GM18951 (cell line): ENCODE measurements at regions not wholly inside any gene's neighbourhood (a gene's known extent, or its start where the extent isn't known, plus 50 kb on each side); places are given as distances from the start of the nearest gene placed in this dataset.

ENCODE experiments used
- POLR2A ChIP-seq: IDR thresholded peaks from 4 replicates; pipeline ENCODE4 v1.6.1; 2011; ENCODE audit warnings: mild to moderate bottlenecking; ENCODE audit not compliant: insufficient read length, insufficient read depth; ENCODE audit errors: extremely low read depth
- in situ Hi-C: fragments of 300-500 bp; cut with MboI; formaldehyde crosslinking; loops from one replicate; pipeline ENCODE4 v1.12.0; 2022; ENCODE audit warnings: low sequenced_read_pairs, mixed read lengths, inconsistent platforms; ENCODE audit not compliant: unreplicated experiment

- no peak for TF ChIP-seq POLR2A
- in situ Hi-C loops, result loop anchor here (25.0 kb wide), 1 partner anchor 528 kb away; no protein-coding TSS in a partner anchor
Observed at GRCh38 chr5:174409070-174409469, 315.3 kb upstream of the MSX2 start.

DNA sequence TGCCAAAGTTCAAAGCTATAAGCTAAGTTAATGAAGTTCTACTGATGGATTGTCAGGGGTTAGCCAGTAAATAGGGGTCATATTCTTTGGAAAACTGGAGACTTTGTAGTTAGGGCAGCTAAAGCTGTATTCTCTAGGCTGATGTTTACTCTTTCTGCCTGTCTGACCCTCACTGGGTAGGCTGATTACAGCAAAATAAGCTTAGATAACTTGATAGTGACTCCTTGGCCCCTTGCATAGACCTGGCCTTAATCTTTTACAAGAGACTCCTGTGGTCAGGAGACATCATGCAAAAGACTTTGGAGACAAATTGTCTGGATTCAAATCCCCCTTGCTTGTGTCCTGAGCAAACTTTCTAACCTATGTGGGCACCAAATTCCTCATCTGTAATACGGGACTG lies 314.4 kb upstream of the MSX2 start:
- in situ Hi-C loops, result loop anchor here (10.0 to 25.0 kb wide), 2 partner anchors 385 to 527 kb away; no protein-coding TSS in a partner anchor

GRCh38 chr5:174410716-174411478 lies 313.5 kb upstream of the MSX2 start:
- TF ChIP-seq POLR2A, result no peak
- in situ Hi-C loops, result loop anchor here (10.0 to 25.0 kb wide), 2 partner anchors 384 to 526 kb away; no protein-coding TSS in a partner anchor

More for the DNA sequence above, 314.4 kb upstream of the MSX2 start:
- no peak for TF ChIP-seq POLR2A

GRCh38 chr5:174411479-174411819 lies 312.9 kb upstream of the MSX2 start:
- TF ChIP-seq POLR2A, result no peak
- in situ Hi-C loops, result loop anchor here (10.0 to 25.0 kb wide), 2 partner anchors 383 to 526 kb away; no protein-coding TSS in a partner anchor

GRCh38 chr5:174412374-174412773 lies 312.0 kb upstream of the MSX2 start:
- in situ Hi-C loops, result loop anchor here (10.0 to 25.0 kb wide), 2 partner anchors 382 to 525 kb away; no protein-coding TSS in a partner anchor
- TF ChIP-seq POLR2A, result no peak

GRCh38 chr5:174412941-174413340 lies 311.4 kb upstream of the MSX2 start:
- in situ Hi-C loops, result loop anchor here (10.0 to 25.0 kb wide), 2 partner anchors 382 to 524 kb away; no protein-coding TSS in a partner anchor
- TF ChIP-seq POLR2A, result no peak

- in situ Hi-C loops, result loop anchor here (10.0 to 25.0 kb wide), 2 partner anchors 381 to 524 kb away; no protein-coding TSS in a partner anchor
- no peak for TF ChIP-seq POLR2A
Observed at GRCh38 chr5:174413567-174414314, 310.6 kb upstream of the MSX2 start.

GRCh38 chr5:174414315-174414710 lies 310.1 kb upstream of the MSX2 start:
- no peak for TF ChIP-seq POLR2A
- in situ Hi-C loops, result loop anchor here (10.0 to 25.0 kb wide), 2 partner anchors 380 to 523 kb away; no protein-coding TSS in a partner anchor

- in situ Hi-C loops, result loop anchor here (10.0 to 25.0 kb wide), 2 partner anchors 376 to 518 kb away; no protein-coding TSS in a partner anchor
- no peak for TF ChIP-seq POLR2A
Observed at GRCh38 chr5:174418809-174419539, 305.4 kb upstream of the MSX2 start.

DNA sequence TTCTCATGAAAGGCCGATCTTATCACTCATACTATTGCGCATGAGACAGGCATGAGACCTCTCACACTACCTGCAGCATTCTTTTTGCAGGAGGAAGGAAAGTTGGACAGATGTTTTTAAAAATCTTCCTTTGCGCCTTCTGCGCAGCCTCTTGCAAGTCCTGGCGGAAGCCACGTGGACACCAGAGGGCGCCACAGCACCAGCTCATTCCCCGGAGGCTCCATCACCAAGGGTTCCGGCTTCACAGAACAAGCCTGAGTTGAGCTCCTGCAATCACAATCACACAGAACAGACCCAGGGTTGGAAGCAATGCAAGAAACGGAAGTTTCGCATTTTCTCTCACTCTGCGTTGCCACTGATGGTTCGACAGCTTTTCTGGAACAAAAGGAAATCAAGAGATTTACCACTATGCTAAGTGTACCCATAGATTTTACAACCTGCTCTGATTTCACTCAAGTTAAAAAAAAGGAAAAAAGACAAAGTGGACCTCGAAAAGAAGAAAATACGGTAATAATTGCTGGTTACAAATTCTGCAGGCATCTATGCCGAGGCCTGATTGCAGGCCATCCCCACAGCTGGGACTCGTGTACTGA lies 304.7 kb upstream of the MSX2 start:
- in situ Hi-C loops, result loop anchor here (10.0 to 25.0 kb wide), 2 partner anchors 375 to 518 kb away; no protein-coding TSS in a partner anchor
- no peak for TF ChIP-seq POLR2A

DNA sequence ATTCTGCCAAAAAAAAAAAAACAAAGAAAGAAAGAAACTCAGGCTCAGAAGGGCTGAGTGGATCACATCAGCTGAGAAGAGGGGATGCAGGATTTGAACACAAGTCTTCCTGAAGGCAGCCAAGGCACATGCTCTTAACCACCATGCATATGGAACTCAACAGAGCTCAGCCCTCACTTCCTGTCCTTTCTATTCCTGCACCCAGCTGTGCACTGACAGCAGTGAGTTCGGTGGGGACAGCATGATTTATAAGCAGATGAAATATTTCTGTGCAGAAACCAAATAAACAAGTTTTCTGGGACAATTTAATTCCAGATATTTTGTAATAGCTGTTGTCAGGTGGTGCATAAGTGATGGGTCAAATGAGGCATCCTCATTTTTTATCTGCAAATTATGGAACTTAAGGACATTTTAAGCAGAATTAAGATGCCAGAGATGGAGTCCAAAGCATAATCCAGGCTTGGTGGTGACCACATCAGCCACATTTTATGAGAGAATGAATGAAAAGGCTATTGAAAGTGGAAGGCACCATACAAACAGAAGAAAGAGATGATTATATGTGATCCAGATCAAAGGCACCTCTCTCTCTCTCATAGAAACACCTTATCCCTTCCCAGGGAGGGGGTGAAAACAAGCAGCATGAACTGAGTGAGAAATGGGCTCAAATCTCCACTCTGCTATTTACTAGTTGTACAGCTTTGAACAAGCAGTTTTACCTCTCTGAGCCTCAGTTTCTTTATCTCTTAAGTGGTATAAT lies 303.6 kb upstream of the MSX2 start:
- no peak for TF ChIP-seq POLR2A
- in situ Hi-C loops, result loop anchor here (25.0 kb wide), 1 partner anchor 516 kb away; no protein-coding TSS in a partner anchor
